HepG2 (cell line): ENCODE measurements at regions not wholly inside any gene's neighbourhood (a gene's known extent, or its start where the extent isn't known, plus 50 kb on each side); places are given as distances from the start of the nearest gene placed in this dataset.

ENCODE experiments used
- DR1 ChIP-seq: sonication (generic); formaldehyde crosslinking; IDR thresholded peaks from 2 replicates; pipeline ENCODE4 v1.8.0; 2021; ENCODE audit warnings: mild to moderate bottlenecking, missing genetic modification reagents, inconsistent platforms
- GTF3A ChIP-seq: sonication (generic); formaldehyde crosslinking; conservative IDR thresholded peaks from 2 replicates; pipeline ENCODE4 v1.4.0; 2020; ENCODE audit warnings: mild to moderate bottlenecking, missing genetic modification reagents
- HOXA3 ChIP-seq: sonication (generic); formaldehyde crosslinking; IDR thresholded peaks from 2 replicates; pipeline ENCODE4 v1.5.0; 2020; ENCODE audit warnings: missing genetic modification reagents
- KMT2A ChIP-seq: sonication (generic); formaldehyde crosslinking; IDR thresholded peaks from 2 replicates; pipeline ENCODE4 v1.4.0; 2020; ENCODE audit warnings: missing genetic modification reagents
- MED1 ChIP-seq: sonication (generic); formaldehyde crosslinking; IDR thresholded peaks from 2 replicates; pipeline ENCODE4 v1.4.0; 2020; ENCODE audit warnings: missing genetic modification reagents
- PAX8 ChIP-seq: sonication (generic); formaldehyde crosslinking; IDR thresholded peaks from 2 replicates; pipeline ENCODE4 v1.8.0; 2022; ENCODE audit warnings: mild to moderate bottlenecking, missing genetic modification reagents, borderline replicate concordance
- REL ChIP-seq: sonication (generic); formaldehyde crosslinking; conservative IDR thresholded peaks from 2 replicates; pipeline ENCODE4 v1.8.0; 2022; ENCODE audit warnings: mild to moderate bottlenecking, missing genetic modification reagents, moderate library complexity
- ZFP41 ChIP-seq: sonication (generic); formaldehyde crosslinking; IDR thresholded peaks from 2 replicates; pipeline ENCODE4 v1.4.0; 2020; ENCODE audit warnings: mild to moderate bottlenecking, missing genetic modification reagents, borderline replicate concordance
- ZNF614 ChIP-seq: IDR thresholded peaks from 2 replicates; pipeline ENCODE4 v1.6.1; 2018; ENCODE audit warnings: missing biosample characterization, missing genetic modification reagents, inconsistent platforms, borderline replicate concordance
- ZNF768 ChIP-seq: sonication (generic); formaldehyde crosslinking; IDR thresholded peaks from 2 replicates; pipeline ENCODE4 v1.4.0; 2020; ENCODE audit warnings: missing genetic modification reagents
- ZNF776 ChIP-seq: sonication (generic); formaldehyde crosslinking; IDR thresholded peaks from 2 replicates; pipeline ENCODE4 v1.4.0; 2020; ENCODE audit warnings: mild to moderate bottlenecking, missing genetic modification reagents
- TF ChIP-seq, protein P1 (sequence below): sonication (generic); formaldehyde crosslinking; IDR thresholded peaks from 2 replicates; pipeline ENCODE4 v1.8.0; 2022; ENCODE audit warnings: mild to moderate bottlenecking, missing genetic modification reagents; ENCODE audit not compliant: insufficient replicate concordance
- TF ChIP-seq, protein P2 (sequence below): sonication (generic); formaldehyde crosslinking; IDR thresholded peaks from 2 replicates; pipeline ENCODE4 v1.5.1; 2020; ENCODE audit warnings: mild to moderate bottlenecking, missing genetic modification reagents
- TF ChIP-seq, protein P3 (sequence below): sonication (generic); formaldehyde crosslinking; conservative IDR thresholded peaks from 2 replicates; pipeline ENCODE4 v1.4.0; 2020; ENCODE audit warnings: missing genetic modification reagents

DNA sequence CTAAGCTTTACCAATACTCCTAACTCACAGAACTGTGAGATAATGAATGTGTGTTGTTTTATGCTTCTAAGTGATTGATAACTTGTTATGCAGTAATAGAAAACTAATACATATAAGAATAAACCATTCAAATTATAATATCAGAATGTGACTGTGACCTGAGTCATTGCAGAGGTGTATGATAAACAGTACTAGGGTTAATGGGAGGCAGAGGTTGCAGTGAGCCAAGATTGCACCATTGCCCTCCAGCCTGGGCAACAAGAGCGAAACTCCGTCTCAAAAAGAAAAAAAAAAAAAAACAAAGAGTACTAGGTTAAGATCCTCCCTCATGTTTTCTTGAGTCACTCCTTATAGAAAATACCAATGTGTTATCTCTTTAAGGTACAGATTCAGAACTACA is 950.3 kb downstream of the SORCS1 start (continued):
- TF ChIP-seq, protein P1, sequence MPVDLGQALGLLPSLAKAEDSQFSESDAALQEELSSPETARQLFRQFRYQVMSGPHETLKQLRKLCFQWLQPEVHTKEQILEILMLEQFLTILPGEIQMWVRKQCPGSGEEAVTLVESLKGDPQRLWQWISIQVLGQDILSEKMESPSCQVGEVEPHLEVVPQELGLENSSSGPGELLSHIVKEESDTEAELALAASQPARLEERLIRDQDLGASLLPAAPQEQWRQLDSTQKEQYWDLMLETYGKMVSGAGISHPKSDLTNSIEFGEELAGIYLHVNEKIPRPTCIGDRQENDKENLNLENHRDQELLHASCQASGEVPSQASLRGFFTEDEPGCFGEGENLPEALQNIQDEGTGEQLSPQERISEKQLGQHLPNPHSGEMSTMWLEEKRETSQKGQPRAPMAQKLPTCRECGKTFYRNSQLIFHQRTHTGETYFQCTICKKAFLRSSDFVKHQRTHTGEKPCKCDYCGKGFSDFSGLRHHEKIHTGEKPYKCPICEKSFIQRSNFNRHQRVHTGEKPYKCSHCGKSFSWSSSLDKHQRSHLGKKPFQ, result no peak
- TF ChIP-seq PAX8 (CRISPR knock-in tag), result no peak
- TF ChIP-seq HOXA3, result no peak
- no peak for TF ChIP-seq GTF3A (CRISPR knock-in tag)
- TF ChIP-seq ZFP41 (CRISPR knock-in tag), result no peak
- no peak for TF ChIP-seq DR1 (CRISPR knock-in tag)
- no peak for TF ChIP-seq REL (CRISPR knock-in tag)
- TF ChIP-seq ZNF614 (CRISPR knock-in tag), result no peak
- TF ChIP-seq ZNF768 (CRISPR knock-in tag), result no peak
- TF ChIP-seq MED1, result no peak
- no peak for TF ChIP-seq KMT2A (CRISPR knock-in tag)
- TF ChIP-seq ZNF776 (CRISPR knock-in tag), result no peak
- TF ChIP-seq, protein P2, sequence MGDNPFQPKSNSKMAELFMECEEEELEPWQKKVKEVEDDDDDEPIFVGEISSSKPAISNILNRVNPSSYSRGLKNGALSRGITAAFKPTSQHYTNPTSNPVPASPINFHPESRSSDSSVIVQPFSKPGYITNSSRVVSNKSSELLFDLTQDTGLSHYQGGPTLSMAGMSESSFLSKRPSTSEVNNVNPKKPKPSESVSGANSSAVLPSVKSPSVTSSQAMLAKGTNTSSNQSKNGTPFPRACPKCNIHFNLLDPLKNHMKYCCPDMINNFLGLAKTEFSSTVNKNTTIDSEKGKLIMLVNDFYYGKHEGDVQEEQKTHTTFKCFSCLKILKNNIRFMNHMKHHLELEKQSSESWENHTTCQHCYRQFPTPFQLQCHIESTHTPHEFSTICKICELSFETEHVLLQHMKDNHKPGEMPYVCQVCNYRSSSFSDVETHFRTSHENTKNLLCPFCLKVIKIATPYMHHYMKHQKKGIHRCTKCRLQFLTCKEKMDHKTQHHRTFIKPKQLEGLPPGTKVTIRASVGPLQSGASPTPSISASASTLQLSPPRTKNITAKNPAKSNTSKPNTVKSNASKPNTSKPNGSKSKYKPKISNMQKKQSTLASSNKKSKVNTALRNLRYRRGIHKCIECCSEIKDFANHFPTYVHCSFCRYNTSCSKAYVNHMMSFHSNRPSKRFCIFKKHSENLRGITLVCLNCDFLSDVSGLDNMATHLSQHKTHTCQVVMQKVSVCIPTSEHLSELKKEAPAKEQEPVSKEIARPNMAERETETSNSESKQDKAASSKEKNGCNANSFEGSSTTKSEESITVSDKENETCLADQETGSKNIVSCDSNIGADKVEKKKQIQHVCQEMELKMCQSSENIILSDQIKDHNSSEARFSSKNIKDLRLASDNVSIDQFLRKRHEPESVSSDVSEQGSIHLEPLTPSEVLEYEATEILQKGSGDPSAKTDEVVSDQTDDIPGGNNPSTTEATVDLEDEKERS (CRISPR knock-in tag), result no peak
- TF ChIP-seq, protein P3, sequence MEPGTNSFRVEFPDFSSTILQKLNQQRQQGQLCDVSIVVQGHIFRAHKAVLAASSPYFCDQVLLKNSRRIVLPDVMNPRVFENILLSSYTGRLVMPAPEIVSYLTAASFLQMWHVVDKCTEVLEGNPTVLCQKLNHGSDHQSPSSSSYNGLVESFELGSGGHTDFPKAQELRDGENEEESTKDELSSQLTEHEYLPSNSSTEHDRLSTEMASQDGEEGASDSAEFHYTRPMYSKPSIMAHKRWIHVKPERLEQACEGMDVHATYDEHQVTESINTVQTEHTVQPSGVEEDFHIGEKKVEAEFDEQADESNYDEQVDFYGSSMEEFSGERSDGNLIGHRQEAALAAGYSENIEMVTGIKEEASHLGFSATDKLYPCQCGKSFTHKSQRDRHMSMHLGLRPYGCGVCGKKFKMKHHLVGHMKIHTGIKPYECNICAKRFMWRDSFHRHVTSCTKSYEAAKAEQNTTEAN (CRISPR knock-in tag), result no peak
- TF ChIP-seq, all 625 proteins: peak for 0
